Tibial nerve (tissue), 3 donors: ENCODE measurements at regions not wholly inside any gene's neighbourhood (a gene's known extent, or its start where the extent isn't known, plus 50 kb on each side); places are given as distances from the start of the nearest gene placed in this dataset.

Experiments
- CTCF ChIP-seq, 5 experiments: fragments of 200-600 bp in 3 of 5; fragments of 450-650 bp in 2 of 5; sonication (generic) in 3 of 5; IDR thresholded peaks; one replicate each; pipeline ENCODE4 v1.5.1; 2016 to 2019; ENCODE audit warnings: antibody characterized with exemption in 5 of 5, mild to moderate bottlenecking in 3 of 5, moderate library complexity in 2 of 5
- POLR2A ChIP-seq, 2 donors: fragments of 450-650 bp; IDR thresholded peaks; one replicate each; pipeline ENCODE4 v1.6.1; 2017; ENCODE audit warnings: antibody characterized with exemption in 2 of 2, mild to moderate bottlenecking in 2 of 2, moderate library complexity in 2 of 2

- TF ChIP-seq CTCF (IDR thresholded peaks at IDR 0.05), result no peak
- no peak for TF ChIP-seq POLR2A (IDR thresholded peaks at IDR 0.05)
Measured at GRCh38 chr7:12094365-12094921, 116.7 kb upstream of the TMEM106B start.
